GM23338 (cell line): ENCODE measurements at regions not wholly inside any gene's neighbourhood (a gene's known extent, or its start where the extent isn't known, plus 50 kb on each side); places are given as distances from the start of the nearest gene placed in this dataset.

Source experiments
- ATAC-seq: fragments of 200-7000 bp; cut with Tn5 transposase; 3 replicates; pipeline ENCODE4 v1.9.1; 2020
- DNase-seq: peaks from one replicate; pipeline ENCODE4 v3.0.0-alpha.2; 2015; ENCODE audit warnings: low spot score
- H2AFZ ChIP-seq: fragments of 200-600 bp; sonication (generic); 2 replicates; pipeline ENCODE4 v1.8.0; 2016; ENCODE audit warnings: antibody characterized with exemption, mild to moderate bottlenecking, moderate library complexity
- H3F3A ChIP-seq: fragments of 200-600 bp; sonication (generic); replicated peaks from 2 replicates; pipeline ENCODE4 v1.8.0; 2017; ENCODE audit warnings: antibody characterized with exemption, mixed run types, low read depth
- H3K27ac ChIP-seq: fragments of 200-600 bp; sonication (generic); 2 replicates; pipeline ENCODE4 v1.6.1; 2016; ENCODE audit warnings: low read depth
- H3K27me3 ChIP-seq: fragments of 200-600 bp; sonication (generic); 2 replicates; pipeline ENCODE4 v1.8.0; 2016; ENCODE audit warnings: mild to moderate bottlenecking, mixed run types, moderate library complexity; ENCODE audit not compliant: insufficient read depth
- H3K36me3 ChIP-seq: fragments of 200-600 bp; sonication (generic); 2 replicates; pipeline ENCODE4 v1.8.0; 2016; ENCODE audit warnings: mild to moderate bottlenecking; ENCODE audit not compliant: insufficient read depth
- H3K4me1 ChIP-seq: fragments of 200-600 bp; sonication (generic); 2 replicates; pipeline ENCODE4 v1.8.0; 2016; ENCODE audit warnings: mild to moderate bottlenecking, moderate library complexity; ENCODE audit not compliant: insufficient read depth
- H3K4me2 ChIP-seq: fragments of 200-600 bp; sonication (generic); 2 replicates; pipeline ENCODE4 v1.7.1; 2017; ENCODE audit warnings: mixed run types
- H3K4me3 ChIP-seq: fragments of 200-600 bp; sonication (generic); 2 replicates; pipeline ENCODE4 v1.6.1; 2016; ENCODE audit warnings: mixed run types
- H3K79me2 ChIP-seq: fragments of 200-600 bp; sonication (generic); replicated peaks from 2 replicates; pipeline ENCODE4 v1.8.0; 2017; ENCODE audit warnings: mild to moderate bottlenecking; ENCODE audit not compliant: insufficient read depth
- H3K9me2 ChIP-seq: fragments of 200-600 bp; sonication (generic); 2 replicates; pipeline ENCODE4 v1.8.0; 2017; ENCODE audit not compliant: insufficient read depth
- H4K20me1 ChIP-seq: fragments of 200-600 bp; sonication (generic); replicated peaks from 2 replicates; pipeline ENCODE4 v1.8.0; 2017; ENCODE audit warnings: mild to moderate bottlenecking; ENCODE audit not compliant: insufficient read depth
- H3K27ac Mint-ChIP-seq: 2 replicates; pipeline ENCODE4 v1.8.0; 2020; ENCODE audit warnings: inconsistent platforms, mild to moderate bottlenecking, moderate library complexity, mixed read lengths
- H3K27me3 Mint-ChIP-seq: 3 replicates; pipeline ENCODE4 v1.8.0; 2022; ENCODE audit warnings: low read depth, mild to moderate bottlenecking, moderate library complexity, mixed read lengths, inconsistent platforms; ENCODE audit not compliant: insufficient read depth, poor library complexity
- H3K36me3 Mint-ChIP-seq: 3 replicates; pipeline ENCODE4 v1.8.0; 2021; ENCODE audit warnings: low read depth, mild to moderate bottlenecking, inconsistent platforms, moderate library complexity, mixed read lengths
- H3K4me1 Mint-ChIP-seq: 3 replicates; pipeline ENCODE4 v1.8.0; 2020; ENCODE audit warnings: mild to moderate bottlenecking, inconsistent platforms, mixed read lengths
- H3K4me3 Mint-ChIP-seq: 3 replicates; pipeline ENCODE4 v1.8.0; 2021; ENCODE audit warnings: moderate library complexity, mild to moderate bottlenecking, inconsistent platforms, mixed read lengths
- H3K9me3 Mint-ChIP-seq: 3 replicates; pipeline ENCODE4 v1.8.0; 2020; ENCODE audit warnings: moderate library complexity, mild to moderate bottlenecking, inconsistent platforms, mixed read lengths
- EZH2 ChIP-seq: fragments of 200-600 bp; sonication (generic); IDR thresholded peaks from one replicate; pipeline ENCODE4 v1.8.0; 2017; ENCODE audit warnings: antibody characterized with exemption, mild to moderate bottlenecking, low read depth; ENCODE audit not compliant: unreplicated experiment
- NANOG ChIP-seq: IDR thresholded peaks from 2 replicates; pipeline ENCODE4 v1.6.1; 2016; ENCODE audit warnings: antibody characterized with exemption, borderline replicate concordance
- POLR2AphosphoS5 ChIP-seq: IDR thresholded peaks from 2 replicates; pipeline ENCODE4 v1.6.1; 2016; ENCODE audit warnings: antibody characterized with exemption, low read depth
- STAT1 ChIP-seq: IDR thresholded peaks from one replicate; pipeline ENCODE4 v1.6.1; 2016; ENCODE audit warnings: antibody characterized with exemption; ENCODE audit not compliant: unreplicated experiment
- ZNF331 ChIP-seq: fragments of 250-450 bp; sonication (Bioruptor Pico); IDR thresholded peaks from 2 replicates; pipeline ENCODE4 v1.5.0; 2020; ENCODE audit warnings: low read depth, mild to moderate bottlenecking, moderate library complexity
- TF ChIP-seq, protein P1 (sequence below), 2 experiments: fragments of 200-600 bp in 1 of 2; sonication (generic) in 1 of 2; conservative IDR thresholded peaks; 2 replicates each; pipeline versions ENCODE4 v1.5.1 to v1.6.1; 2016 to 2017; ENCODE audit warnings: antibody characterized with exemption in 2 of 2, low read depth in 2 of 2, mild to moderate bottlenecking in 2 of 2, moderate library complexity in 1 of 2
- TF ChIP-seq, protein P2 (sequence below): IDR thresholded peaks from one replicate; pipeline ENCODE4 v1.6.1; 2018; ENCODE audit warnings: antibody characterized with exemption; ENCODE audit not compliant: unreplicated experiment
- TF ChIP-seq, protein P3 (sequence below): fragments of 250-450 bp; sonication (Bioruptor Pico); IDR thresholded peaks from 2 replicates; pipeline ENCODE4 v1.5.0; 2020; ENCODE audit warnings: mild to moderate bottlenecking, moderate library complexity

DNA sequence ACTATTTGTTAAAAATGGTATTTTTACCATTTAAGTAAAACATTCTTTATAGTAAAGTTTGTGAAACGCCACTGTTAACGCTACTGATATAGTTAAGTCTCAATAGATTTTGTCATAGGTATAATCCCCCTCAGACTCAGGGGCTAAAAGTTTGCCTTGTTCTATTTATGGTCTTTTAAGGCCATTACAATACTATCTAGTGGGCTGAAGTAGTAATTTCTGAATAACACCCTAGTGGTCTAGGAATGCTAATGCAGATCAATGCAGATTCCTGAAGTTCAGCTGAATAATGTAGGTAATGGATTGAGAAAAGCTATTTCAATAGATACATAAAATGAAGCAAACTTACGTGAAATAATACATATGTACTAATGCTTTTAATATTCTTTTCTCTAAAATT, 989.3 kb upstream of the NOVA1 start:
- TF ChIP-seq, protein P1, sequence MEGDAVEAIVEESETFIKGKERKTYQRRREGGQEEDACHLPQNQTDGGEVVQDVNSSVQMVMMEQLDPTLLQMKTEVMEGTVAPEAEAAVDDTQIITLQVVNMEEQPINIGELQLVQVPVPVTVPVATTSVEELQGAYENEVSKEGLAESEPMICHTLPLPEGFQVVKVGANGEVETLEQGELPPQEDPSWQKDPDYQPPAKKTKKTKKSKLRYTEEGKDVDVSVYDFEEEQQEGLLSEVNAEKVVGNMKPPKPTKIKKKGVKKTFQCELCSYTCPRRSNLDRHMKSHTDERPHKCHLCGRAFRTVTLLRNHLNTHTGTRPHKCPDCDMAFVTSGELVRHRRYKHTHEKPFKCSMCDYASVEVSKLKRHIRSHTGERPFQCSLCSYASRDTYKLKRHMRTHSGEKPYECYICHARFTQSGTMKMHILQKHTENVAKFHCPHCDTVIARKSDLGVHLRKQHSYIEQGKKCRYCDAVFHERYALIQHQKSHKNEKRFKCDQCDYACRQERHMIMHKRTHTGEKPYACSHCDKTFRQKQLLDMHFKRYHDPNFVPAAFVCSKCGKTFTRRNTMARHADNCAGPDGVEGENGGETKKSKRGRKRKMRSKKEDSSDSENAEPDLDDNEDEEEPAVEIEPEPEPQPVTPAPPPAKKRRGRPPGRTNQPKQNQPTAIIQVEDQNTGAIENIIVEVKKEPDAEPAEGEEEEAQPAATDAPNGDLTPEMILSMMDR (conservative IDR thresholded peaks at IDR 0.05; ENCODE audit: low read depth in 2 of 2), result peak in 1 of 2 experiments; percentile 58; a peak in 2 of 4 replicates
- TF ChIP-seq ZNF331 (CRISPR knock-in tag) (no peak), EZH2 (no peak)
- TF ChIP-seq, protein P2, sequence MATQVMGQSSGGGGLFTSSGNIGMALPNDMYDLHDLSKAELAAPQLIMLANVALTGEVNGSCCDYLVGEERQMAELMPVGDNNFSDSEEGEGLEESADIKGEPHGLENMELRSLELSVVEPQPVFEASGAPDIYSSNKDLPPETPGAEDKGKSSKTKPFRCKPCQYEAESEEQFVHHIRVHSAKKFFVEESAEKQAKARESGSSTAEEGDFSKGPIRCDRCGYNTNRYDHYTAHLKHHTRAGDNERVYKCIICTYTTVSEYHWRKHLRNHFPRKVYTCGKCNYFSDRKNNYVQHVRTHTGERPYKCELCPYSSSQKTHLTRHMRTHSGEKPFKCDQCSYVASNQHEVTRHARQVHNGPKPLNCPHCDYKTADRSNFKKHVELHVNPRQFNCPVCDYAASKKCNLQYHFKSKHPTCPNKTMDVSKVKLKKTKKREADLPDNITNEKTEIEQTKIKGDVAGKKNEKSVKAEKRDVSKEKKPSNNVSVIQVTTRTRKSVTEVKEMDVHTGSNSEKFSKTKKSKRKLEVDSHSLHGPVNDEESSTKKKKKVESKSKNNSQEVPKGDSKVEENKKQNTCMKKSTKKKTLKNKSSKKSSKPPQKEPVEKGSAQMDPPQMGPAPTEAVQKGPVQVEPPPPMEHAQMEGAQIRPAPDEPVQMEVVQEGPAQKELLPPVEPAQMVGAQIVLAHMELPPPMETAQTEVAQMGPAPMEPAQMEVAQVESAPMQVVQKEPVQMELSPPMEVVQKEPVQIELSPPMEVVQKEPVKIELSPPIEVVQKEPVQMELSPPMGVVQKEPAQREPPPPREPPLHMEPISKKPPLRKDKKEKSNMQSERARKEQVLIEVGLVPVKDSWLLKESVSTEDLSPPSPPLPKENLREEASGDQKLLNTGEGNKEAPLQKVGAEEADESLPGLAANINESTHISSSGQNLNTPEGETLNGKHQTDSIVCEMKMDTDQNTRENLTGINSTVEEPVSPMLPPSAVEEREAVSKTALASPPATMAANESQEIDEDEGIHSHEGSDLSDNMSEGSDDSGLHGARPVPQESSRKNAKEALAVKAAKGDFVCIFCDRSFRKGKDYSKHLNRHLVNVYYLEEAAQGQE, result no peak
- no peaks in the 10 kb centered on the region for H3K79me2 ChIP-seq
- H3K4me3 ChIP-seq, result no peak overlapping the region
- ATAC-seq, result no peak
- H2AFZ ChIP-seq, result no peak overlapping the region
- H3K9me2 ChIP-seq, result no peaks in the 10 kb centered on the region
- Mint-ChIP-seq H3K4me3 (no peak overlapping the region), H3K9me3 (no peaks in the 10 kb centered on the region), H3K36me3 (no peaks in the 10 kb centered on the region), H3K27ac (no peak overlapping the region), H3K27me3 (no peaks in the 10 kb centered on the region), H3K4me1 (no peaks in the 10 kb centered on the region)
- H3K27ac ChIP-seq, result no peak overlapping the region
- peak; percentile 27 for DNase-seq
- H3K4me1 ChIP-seq, result 0 out of 2 replicates have a peak, but pooled peaks cover 8% of the 10 kb centered on the region
- H3F3A ChIP-seq, result no peaks in the 10 kb centered on the region
- no peaks in the 10 kb centered on the region for H3K27me3 ChIP-seq
- no peaks in the 10 kb centered on the region for H4K20me1 ChIP-seq
- H3K4me2 ChIP-seq, result no peak overlapping the region
- H3K36me3 ChIP-seq, result no peaks in the 10 kb centered on the region

DNA sequence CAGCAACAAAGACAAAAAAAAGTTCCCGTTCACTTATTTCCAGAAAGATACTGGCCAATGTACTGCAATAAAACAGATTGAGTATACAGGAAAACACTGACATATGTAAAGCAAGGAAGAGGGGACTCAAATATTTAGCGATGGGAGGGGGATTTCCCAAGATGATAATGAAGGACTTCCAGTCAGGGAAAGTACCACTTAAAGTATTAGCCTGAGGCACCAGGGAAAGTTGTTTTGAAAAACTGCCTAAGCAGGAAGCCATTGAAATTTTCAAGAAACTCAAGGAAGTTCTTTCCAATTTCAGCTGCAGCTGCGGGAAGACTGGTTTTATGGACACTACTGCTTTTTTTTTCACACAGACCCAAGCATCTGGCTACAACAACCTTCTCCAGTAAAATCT, 1007.4 kb upstream of the NOVA1 start:
- Histone ChIP-seq H3K4me1 (peaks cover 19% of the 10 kb centered on the region; the same call in 1 of the 2 replicates), H2AFZ (no peak overlapping the region), H4K20me1 (no peaks in the 10 kb centered on the region), H3F3A (no peaks in the 10 kb centered on the region), H3K4me3 (no peak overlapping the region), H3K36me3 (no peaks in the 10 kb centered on the region), H3K27ac (peak overlapping the region; percentile 69; the same call in 1 of the 2 replicates), H3K27me3 (no peaks in the 10 kb centered on the region), H3K4me2 (no peak overlapping the region), H3K79me2 (no peaks in the 10 kb centered on the region), H3K9me2 (peaks cover 10% of the 10 kb centered on the region)
- Mint-ChIP-seq H3K27ac (peak overlapping the region; percentile 74), H3K9me3 (no peaks in the 10 kb centered on the region), H3K36me3 (peaks cover 3% of the 10 kb centered on the region; the same call in 1 of the 3 replicates), H3K4me3 (no peak overlapping the region), H3K27me3 (peaks cover 4% of the 10 kb centered on the region), H3K4me1 (peaks cover 25% of the 10 kb centered on the region)
- DNase-seq, result peak; percentile 45
- ATAC-seq, result no peak
- TF ChIP-seq NANOG (no peak), STAT1 (no peak), POLR2AphosphoS5 (no peak)
- TF ChIP-seq, protein P3, sequence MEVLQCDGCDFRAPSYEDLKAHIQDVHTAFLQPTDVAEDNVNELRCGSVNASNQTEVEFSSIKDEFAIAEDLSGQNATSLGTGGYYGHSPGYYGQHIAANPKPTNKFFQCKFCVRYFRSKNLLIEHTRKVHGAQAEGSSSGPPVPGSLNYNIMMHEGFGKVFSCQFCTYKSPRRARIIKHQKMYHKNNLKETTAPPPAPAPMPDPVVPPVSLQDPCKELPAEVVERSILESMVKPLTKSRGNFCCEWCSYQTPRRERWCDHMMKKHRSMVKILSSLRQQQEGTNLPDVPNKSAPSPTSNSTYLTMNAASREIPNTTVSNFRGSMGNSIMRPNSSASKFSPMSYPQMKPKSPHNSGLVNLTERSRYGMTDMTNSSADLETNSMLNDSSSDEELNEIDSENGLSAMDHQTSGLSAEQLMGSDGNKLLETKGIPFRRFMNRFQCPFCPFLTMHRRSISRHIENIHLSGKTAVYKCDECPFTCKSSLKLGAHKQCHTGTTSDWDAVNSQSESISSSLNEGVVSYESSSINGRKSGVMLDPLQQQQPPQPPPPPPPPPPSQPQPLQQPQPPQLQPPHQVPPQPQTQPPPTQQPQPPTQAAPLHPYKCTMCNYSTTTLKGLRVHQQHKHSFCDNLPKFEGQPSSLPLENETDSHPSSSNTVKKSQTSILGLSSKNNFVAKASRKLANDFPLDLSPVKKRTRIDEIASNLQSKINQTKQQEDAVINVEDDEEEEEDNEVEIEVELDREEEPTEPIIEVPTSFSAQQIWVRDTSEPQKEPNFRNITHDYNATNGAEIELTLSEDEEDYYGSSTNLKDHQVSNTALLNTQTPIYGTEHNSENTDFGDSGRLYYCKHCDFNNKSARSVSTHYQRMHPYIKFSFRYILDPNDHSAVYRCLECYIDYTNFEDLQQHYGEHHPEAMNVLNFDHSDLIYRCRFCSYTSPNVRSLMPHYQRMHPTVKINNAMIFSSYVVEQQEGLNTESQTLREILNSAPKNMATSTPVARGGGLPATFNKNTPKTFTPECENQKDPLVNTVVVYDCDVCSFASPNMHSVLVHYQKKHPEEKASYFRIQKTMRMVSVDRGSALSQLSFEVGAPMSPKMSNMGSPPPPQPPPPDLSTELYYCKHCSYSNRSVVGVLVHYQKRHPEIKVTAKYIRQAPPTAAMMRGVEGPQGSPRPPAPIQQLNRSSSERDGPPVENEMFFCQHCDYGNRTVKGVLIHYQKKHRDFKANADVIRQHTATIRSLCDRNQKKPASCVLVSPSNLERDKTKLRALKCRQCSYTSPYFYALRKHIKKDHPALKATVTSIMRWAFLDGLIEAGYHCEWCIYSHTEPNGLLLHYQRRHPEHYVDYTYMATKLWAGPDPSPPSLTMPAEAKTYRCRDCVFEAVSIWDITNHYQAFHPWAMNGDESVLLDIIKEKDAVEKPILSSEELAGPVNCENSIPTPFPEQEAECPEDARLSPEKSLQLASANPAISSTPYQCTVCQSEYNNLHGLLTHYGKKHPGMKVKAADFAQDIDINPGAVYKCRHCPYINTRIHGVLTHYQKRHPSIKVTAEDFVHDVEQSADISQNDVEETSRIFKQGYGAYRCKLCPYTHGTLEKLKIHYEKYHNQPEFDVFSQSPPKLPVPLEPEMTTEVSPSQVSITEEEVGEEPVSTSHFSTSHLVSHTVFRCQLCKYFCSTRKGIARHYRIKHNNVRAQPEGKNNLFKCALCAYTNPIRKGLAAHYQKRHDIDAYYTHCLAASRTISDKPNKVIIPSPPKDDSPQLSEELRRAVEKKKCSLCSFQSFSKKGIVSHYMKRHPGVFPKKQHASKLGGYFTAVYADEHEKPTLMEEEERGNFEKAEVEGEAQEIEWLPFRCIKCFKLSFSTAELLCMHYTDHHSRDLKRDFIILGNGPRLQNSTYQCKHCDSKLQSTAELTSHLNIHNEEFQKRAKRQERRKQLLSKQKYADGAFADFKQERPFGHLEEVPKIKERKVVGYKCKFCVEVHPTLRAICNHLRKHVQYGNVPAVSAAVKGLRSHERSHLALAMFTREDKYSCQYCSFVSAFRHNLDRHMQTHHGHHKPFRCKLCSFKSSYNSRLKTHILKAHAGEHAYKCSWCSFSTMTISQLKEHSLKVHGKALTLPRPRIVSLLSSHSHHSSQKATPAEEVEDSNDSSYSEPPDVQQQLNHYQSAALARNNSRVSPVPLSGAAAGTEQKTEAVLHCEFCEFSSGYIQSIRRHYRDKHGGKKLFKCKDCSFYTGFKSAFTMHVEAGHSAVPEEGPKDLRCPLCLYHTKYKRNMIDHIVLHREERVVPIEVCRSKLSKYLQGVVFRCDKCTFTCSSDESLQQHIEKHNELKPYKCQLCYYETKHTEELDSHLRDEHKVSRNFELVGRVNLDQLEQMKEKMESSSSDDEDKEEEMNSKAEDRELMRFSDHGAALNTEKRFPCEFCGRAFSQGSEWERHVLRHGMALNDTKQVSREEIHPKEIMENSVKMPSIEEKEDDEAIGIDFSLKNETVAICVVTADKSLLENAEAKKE (CRISPR knock-in tag), result no peak
